Endothelial cell of umbilical vein (primary cell): ENCODE measurements at regions not wholly inside any gene's neighbourhood (a gene's known extent, or its start where the extent isn't known, plus 50 kb on each side); places are given as distances from the start of the nearest gene placed in this dataset.

Experiments used
- BruUV-seq: library from RNA; stranded (reverse); fragments of 400-500 nt; replicated peaks from 2 replicates; lab custom pipeline; 2021; lab: Mats Ljungman, UMichigan
- CTCF ChIA-PET: fragments of 300-600, 350-600 bp; sonication (Branson Sonifier 250); formaldehyde crosslinking; loops from one replicate; lab custom pipeline; 2021; ENCODE audit warnings: antibody characterized with exemption, inconsistent platforms; lab: Charles Lee
- POLR2A ChIA-PET: fragments of 300-600, 350-600 bp; sonication (Branson Sonifier 250); formaldehyde crosslinking; loops from one replicate; lab custom pipeline; 2021; ENCODE audit warnings: antibody characterized with exemption, inconsistent platforms; lab: Charles Lee
- DNase-seq: peaks from one replicate; pipeline ENCODE4 v3.0.0-alpha.2; 2011; ENCODE audit warnings: low read depth, low spot score
- FAIRE-seq: peaks from 2 replicates; lab custom pipeline; 2011; peaks lifted over from hg19 to GRCh38; lab: Jason Lieb, UNC
- H2AFZ ChIP-seq: 2 replicates; pipeline ENCODE4 v1.6.0; 2012; ENCODE audit warnings: low read depth, low read length, control low read depth, inconsistent platforms
- H3K27ac ChIP-seq: 2 replicates; pipeline ENCODE4 v1.5.1; 2011; ENCODE audit warnings: low read depth, mild to moderate bottlenecking, control low read depth, low read length, moderate library complexity; ENCODE audit not compliant: insufficient read depth
- H3K27me3 ChIP-seq, 2 experiments: 2 replicates each; pipeline versions ENCODE4 v1.6.0 to v1.6.1; 2011; ENCODE audit warnings: low read length in 2 of 2, mixed read lengths in 1 of 2; ENCODE audit not compliant: control insufficient read depth in 2 of 2, insufficient read depth in 2 of 2
- H3K36me3 ChIP-seq, 2 experiments: 2 replicates in 1 of 2; 3 replicates in 1 of 2; pipeline ENCODE4 v1.5.1; 2011; ENCODE audit warnings: low read length in 2 of 2, mild to moderate bottlenecking in 1 of 2, moderate library complexity in 1 of 2; ENCODE audit not compliant: control insufficient read depth in 2 of 2, insufficient read depth in 2 of 2; ENCODE audit errors: extremely low read depth in 1 of 2
- H3K4me1 ChIP-seq: 3 replicates; pipeline ENCODE4 v1.5.1; 2011; ENCODE audit warnings: mild to moderate bottlenecking, low read length; ENCODE audit not compliant: control insufficient read depth, insufficient read depth; ENCODE audit errors: extremely low read depth
- H3K4me2 ChIP-seq: 2 replicates; pipeline ENCODE4 v1.6.1; 2011; ENCODE audit warnings: low read length, control low read depth, mixed read lengths; ENCODE audit not compliant: insufficient read depth
- H3K4me3 ChIP-seq, 3 experiments: fragments of 200-600 bp in 1 of 3; sonication (generic), shearing (Covaris generic) in 1 of 3; replicated peaks in 1 of 3; 2 replicates each; pipeline ENCODE4 v1.5.1; 2011 to 2016; ENCODE audit warnings: control low read depth in 3 of 3, low read length in 3 of 3, mild to moderate bottlenecking in 2 of 3, inconsistent platforms in 1 of 3, low read depth in 1 of 3, moderate library complexity in 1 of 3; ENCODE audit not compliant: insufficient read depth in 1 of 3
- H3K79me2 ChIP-seq: 2 replicates; pipeline ENCODE4 v1.6.0; 2012; ENCODE audit warnings: low read length, inconsistent platforms; ENCODE audit not compliant: control insufficient read depth, insufficient read depth
- H3K9ac ChIP-seq: replicated peaks from 2 replicates; pipeline ENCODE3; 2011; ENCODE audit warnings: low read length, control low read depth; ENCODE audit not compliant: insufficient read depth; ENCODE audit errors: extremely low read depth
- H3K9me1 ChIP-seq: replicated peaks from 3 replicates; pipeline ENCODE4 v1.6.0; 2011; ENCODE audit warnings: mild to moderate bottlenecking, low read length; ENCODE audit not compliant: control insufficient read depth, insufficient read depth; ENCODE audit errors: extremely low read depth
- H3K9me3 ChIP-seq: replicated peaks from 2 replicates; pipeline ENCODE4 v1.5.1; 2012; ENCODE audit warnings: low read length, inconsistent platforms; ENCODE audit not compliant: control insufficient read depth, insufficient read depth
- H4K20me1 ChIP-seq: replicated peaks from 2 replicates; pipeline ENCODE3; 2011; ENCODE audit warnings: mild to moderate bottlenecking, low read length; ENCODE audit not compliant: control insufficient read depth, insufficient read depth; ENCODE audit errors: extremely low read depth
- EZH2 ChIP-seq: IDR thresholded peaks from 2 replicates; pipeline ENCODE4 v1.6.1; 2012; ENCODE audit warnings: borderline replicate concordance, low read depth, mild to moderate bottlenecking, moderate library complexity, low read length, inconsistent platforms; ENCODE audit not compliant: severe bottlenecking
- FOS ChIP-seq: IDR thresholded peaks from 2 replicates; pipeline ENCODE4 v1.6.1; 2011; ENCODE audit warnings: mild to moderate bottlenecking, low read length, moderate library complexity, borderline replicate concordance; ENCODE audit not compliant: insufficient read depth
- GATA2 ChIP-seq: IDR thresholded peaks from 2 replicates; pipeline ENCODE4 v1.7.0; 2011; ENCODE audit warnings: low read depth, mild to moderate bottlenecking, moderate library complexity, mixed read lengths, low read length; ENCODE audit not compliant: insufficient read length, insufficient read depth
- JUN ChIP-seq: IDR thresholded peaks from 2 replicates; pipeline ENCODE4 v1.6.1; 2011; ENCODE audit warnings: borderline replicate concordance, low read depth; ENCODE audit not compliant: insufficient read length, insufficient read depth
- MYC ChIP-seq: IDR thresholded peaks from one replicate; pipeline ENCODE4 v1.6.1; 2011; ENCODE audit warnings: mild to moderate bottlenecking, low read depth, low read length
- POLR2A ChIP-seq: IDR thresholded peaks from 2 replicates; pipeline ENCODE4 v1.6.1; 2012; ENCODE audit warnings: low read depth, mild to moderate bottlenecking, control low read depth, low read length
- POLR2AphosphoS5 ChIP-seq: IDR thresholded peaks from 2 replicates; pipeline ENCODE4 v1.6.1; 2012; ENCODE audit warnings: low read depth, mild to moderate bottlenecking, control low read depth, low read length, moderate library complexity; ENCODE audit not compliant: insufficient read depth
- dilution Hi-C: fragments of 300-500 bp; cut with MboI; formaldehyde crosslinking; loops from one replicate; pipeline ENCODE4 v1.15.0; 2019; ENCODE audit warnings: low sequenced_read_pairs; ENCODE audit not compliant: extremely low pct_ligation_motif_present
- intact Hi-C: fragments of 100-400 bp; cut with micrococcal nuclease; formaldehyde crosslinking; loops from one replicate; pipeline ENCODE4 v1.10.0; 2022
- TF ChIP-seq, protein P1 (sequence below), 2 donors: IDR thresholded peaks; 1 replicate in 1 of 2; 2 replicates in 1 of 2; pipeline ENCODE4 v1.5.1; 2011; ENCODE audit warnings: low read length in 2 of 2, mild to moderate bottlenecking in 2 of 2, moderate library complexity in 2 of 2, control low read depth in 1 of 2, inconsistent platforms in 1 of 2, low read depth in 1 of 2; ENCODE audit not compliant: insufficient read depth in 1 of 2; ENCODE audit errors: extremely low read depth in 1 of 2
- TF ChIP-seq, protein P2 (sequence below): IDR thresholded peaks from 2 replicates; pipeline ENCODE4 v1.6.1; 2011; ENCODE audit not compliant: insufficient read depth, insufficient read length

DNA sequence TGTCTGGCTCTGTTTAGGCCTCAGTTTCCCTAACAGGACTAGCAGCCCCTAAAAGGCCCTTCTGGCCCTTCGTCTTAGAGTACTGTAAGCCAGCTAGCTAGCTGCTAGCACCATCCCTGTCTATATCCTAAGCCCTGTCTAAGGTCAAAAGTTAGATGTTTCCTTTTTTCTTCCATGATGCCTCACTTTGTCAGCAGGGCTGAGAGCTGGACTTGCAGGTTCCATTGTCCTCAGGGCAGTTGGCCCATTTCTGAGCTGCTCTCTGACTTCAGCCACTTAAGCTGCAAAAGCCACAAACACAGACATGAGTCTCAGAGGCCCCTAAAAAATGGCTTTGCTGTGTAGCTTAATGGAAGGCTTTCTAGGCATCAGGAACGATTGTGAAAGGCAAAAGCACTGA is 187.7 kb downstream of the CBLN1 start:
- H3K27me3 ChIP-seq = no peaks in the 10 kb centered on the region
- H3K9ac ChIP-seq = no peak overlapping the region
- no peaks in the 10 kb centered on the region for H3K9me1 ChIP-seq
- no peak overlapping the region for H3K4me3 ChIP-seq
- no peaks in the 10 kb centered on the region for H3K4me1 ChIP-seq
- POLR2A ChIA-PET = no interaction called here
- no peak overlapping the region for H2AFZ ChIP-seq
- FAIRE-seq = no peak
- intact Hi-C loops = no loop called here
- no peaks in the 10 kb centered on the region for H3K79me2 ChIP-seq
- no peak overlapping the region for H3K4me2 ChIP-seq
- DNase-seq = no peak
- H3K27ac ChIP-seq = no peak overlapping the region
- TF ChIP-seq POLR2A (no peak), FOS (no peak), GATA2 (no peak), EZH2 (no peak), POLR2AphosphoS5 (no peak), MYC (no peak), JUN (no peak)
- TF ChIP-seq, protein P1, sequence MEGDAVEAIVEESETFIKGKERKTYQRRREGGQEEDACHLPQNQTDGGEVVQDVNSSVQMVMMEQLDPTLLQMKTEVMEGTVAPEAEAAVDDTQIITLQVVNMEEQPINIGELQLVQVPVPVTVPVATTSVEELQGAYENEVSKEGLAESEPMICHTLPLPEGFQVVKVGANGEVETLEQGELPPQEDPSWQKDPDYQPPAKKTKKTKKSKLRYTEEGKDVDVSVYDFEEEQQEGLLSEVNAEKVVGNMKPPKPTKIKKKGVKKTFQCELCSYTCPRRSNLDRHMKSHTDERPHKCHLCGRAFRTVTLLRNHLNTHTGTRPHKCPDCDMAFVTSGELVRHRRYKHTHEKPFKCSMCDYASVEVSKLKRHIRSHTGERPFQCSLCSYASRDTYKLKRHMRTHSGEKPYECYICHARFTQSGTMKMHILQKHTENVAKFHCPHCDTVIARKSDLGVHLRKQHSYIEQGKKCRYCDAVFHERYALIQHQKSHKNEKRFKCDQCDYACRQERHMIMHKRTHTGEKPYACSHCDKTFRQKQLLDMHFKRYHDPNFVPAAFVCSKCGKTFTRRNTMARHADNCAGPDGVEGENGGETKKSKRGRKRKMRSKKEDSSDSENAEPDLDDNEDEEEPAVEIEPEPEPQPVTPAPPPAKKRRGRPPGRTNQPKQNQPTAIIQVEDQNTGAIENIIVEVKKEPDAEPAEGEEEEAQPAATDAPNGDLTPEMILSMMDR (IDR thresholded peaks at IDR 0.05; ENCODE audit: extremely low read depth in 1 of 2, insufficient read depth in 1 of 2, low read depth in 1 of 2, low read length in 2 of 2) = no peak
- TF ChIP-seq, protein P2, sequence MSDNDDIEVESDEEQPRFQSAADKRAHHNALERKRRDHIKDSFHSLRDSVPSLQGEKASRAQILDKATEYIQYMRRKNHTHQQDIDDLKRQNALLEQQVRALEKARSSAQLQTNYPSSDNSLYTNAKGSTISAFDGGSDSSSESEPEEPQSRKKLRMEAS = no peak
- H3K9me3 ChIP-seq = peaks cover 15% of the 10 kb centered on the region
- dilution Hi-C loops = no loop called here
- H4K20me1 ChIP-seq = no peaks in the 10 kb centered on the region
- H3K36me3 ChIP-seq = no peaks in the 10 kb centered on the region
- CTCF ChIA-PET = no interaction called here
- BruUV-seq = no TSS peak
